ENCODE measurements at regions not wholly inside any gene's neighbourhood (a gene's known extent, or its start where the extent isn't known, plus 50 kb on each side); places are given as distances from the start of the nearest gene placed in this dataset.

DNA sequence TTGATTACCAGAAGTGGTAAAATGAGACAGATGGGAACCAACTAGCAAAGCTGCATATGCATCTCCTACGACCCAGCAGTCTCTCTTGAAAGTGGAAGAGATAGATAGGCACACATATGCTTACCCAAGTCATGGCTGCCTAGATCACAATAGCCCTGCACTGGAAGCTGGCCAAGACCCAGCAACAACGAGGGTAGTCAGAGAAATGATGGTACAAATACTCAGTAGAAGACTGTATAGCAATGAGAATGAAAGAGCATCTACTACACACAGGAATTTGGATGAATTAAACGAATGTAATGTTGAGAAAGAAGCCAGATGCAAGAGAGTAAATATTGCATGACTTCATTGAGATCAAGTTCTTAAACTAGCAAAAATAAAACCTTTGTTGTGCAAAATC is 100.3 kb upstream of the FAT1 start:
- Histone ChIP-seq H3K36me3 (ENCODE audit: control insufficient read depth in 2 of 3, insufficient read depth in 3 of 3, low read length in 3 of 3) (no peaks in the 10 kb centered on the region), H3K4me1 (ENCODE audit: control insufficient read depth in 2 of 3, insufficient read depth in 2 of 3, low read depth in 1 of 3, low read length in 3 of 3) (no peaks in the 10 kb centered on the region), H3K4me3 (ENCODE audit: low read length in 3 of 3) (no peak overlapping the region), H3K27ac (ENCODE audit: low read depth in 2 of 2, low read length in 2 of 2) (no peak overlapping the region), H3K27me3 (ENCODE audit: control insufficient read depth, insufficient read depth, low read length) (no peaks in the 10 kb centered on the region), H3K9ac (ENCODE audit: low read length in 3 of 3) (no peak overlapping the region), H3K9me3 (ENCODE audit: control insufficient read depth in 2 of 3, insufficient read depth in 1 of 3, low read length in 3 of 3) (no peaks in the 10 kb centered on the region)
- DNase-seq (no peak), FAIRE-seq (no peak)
- TF ChIP-seq, protein P1, sequence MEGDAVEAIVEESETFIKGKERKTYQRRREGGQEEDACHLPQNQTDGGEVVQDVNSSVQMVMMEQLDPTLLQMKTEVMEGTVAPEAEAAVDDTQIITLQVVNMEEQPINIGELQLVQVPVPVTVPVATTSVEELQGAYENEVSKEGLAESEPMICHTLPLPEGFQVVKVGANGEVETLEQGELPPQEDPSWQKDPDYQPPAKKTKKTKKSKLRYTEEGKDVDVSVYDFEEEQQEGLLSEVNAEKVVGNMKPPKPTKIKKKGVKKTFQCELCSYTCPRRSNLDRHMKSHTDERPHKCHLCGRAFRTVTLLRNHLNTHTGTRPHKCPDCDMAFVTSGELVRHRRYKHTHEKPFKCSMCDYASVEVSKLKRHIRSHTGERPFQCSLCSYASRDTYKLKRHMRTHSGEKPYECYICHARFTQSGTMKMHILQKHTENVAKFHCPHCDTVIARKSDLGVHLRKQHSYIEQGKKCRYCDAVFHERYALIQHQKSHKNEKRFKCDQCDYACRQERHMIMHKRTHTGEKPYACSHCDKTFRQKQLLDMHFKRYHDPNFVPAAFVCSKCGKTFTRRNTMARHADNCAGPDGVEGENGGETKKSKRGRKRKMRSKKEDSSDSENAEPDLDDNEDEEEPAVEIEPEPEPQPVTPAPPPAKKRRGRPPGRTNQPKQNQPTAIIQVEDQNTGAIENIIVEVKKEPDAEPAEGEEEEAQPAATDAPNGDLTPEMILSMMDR (IDR thresholded peaks at IDR 0.05; ENCODE audit: borderline replicate concordance, extremely low read depth, insufficient read depth), result no peak
- intact Hi-C loops (cut with DNase I), result no loop called here

DNA sequence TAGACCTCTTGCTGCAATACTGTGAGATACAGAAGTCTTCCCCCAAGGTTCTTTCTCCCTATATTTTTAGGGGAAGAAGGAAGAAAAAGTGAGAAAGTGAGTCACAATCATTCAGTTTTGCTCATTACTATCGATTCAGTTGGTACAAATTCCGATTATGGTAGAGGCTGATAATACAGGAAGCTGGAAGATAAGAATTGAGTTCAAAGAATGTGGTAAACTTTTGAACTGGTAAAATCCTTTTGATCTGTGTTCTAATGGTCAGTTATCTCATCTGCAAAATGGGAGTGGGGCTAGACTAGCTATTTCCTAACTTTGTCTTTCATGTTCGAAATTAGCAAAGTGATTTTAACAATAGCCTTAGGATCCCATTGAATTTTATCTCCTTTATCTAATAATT is 101.4 kb upstream of the FAT1 start:
- H3K9me3 ChIP-seq (ENCODE audit: control insufficient read depth in 2 of 3, insufficient read depth in 1 of 3, low read length in 3 of 3), result no peaks in the 10 kb centered on the region
- no peak overlapping the region for H3K27ac ChIP-seq (ENCODE audit: low read depth in 2 of 2, low read length in 2 of 2)
- intact Hi-C loops (cut with DNase I), result no loop called here
- FAIRE-seq (no peak), DNase-seq (no peak)
- H3K4me3 ChIP-seq (ENCODE audit: low read length in 3 of 3), result no peak overlapping the region
- no peak overlapping the region for H3K9ac ChIP-seq (ENCODE audit: low read length in 3 of 3)
- H3K27me3 ChIP-seq (ENCODE audit: control insufficient read depth, insufficient read depth, low read length), result no peaks in the 10 kb centered on the region
- TF ChIP-seq, protein P1 (IDR thresholded peaks at IDR 0.05; ENCODE audit: borderline replicate concordance, extremely low read depth, insufficient read depth), result no peak
- H3K4me1 ChIP-seq (ENCODE audit: control insufficient read depth in 2 of 3, insufficient read depth in 2 of 3, low read depth in 1 of 3, low read length in 3 of 3), result no peaks in the 10 kb centered on the region
- H3K36me3 ChIP-seq (ENCODE audit: control insufficient read depth in 2 of 3, insufficient read depth in 3 of 3, low read length in 3 of 3), result no peaks in the 10 kb centered on the region

DNA sequence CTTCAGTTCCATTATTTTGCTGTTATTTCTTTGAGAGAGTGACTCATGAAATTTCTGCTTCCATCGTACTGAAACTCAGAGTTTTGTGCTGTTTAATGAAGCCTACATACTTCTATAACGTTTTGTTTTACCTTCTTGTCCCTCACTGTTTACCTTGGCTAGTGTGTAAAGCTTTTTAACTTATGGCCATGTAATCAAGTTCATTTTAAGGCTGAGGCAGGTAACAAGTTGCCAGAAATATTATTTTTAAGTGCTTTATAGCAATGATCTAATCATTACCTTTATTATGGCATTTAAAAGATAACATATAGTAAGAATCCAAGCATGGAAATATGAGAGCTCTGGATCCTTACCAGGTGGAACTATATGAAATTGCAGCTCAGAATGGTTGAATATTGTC is 102.3 kb upstream of the FAT1 start:
- TF ChIP-seq, protein P1 (IDR thresholded peaks at IDR 0.05; ENCODE audit: borderline replicate concordance, extremely low read depth, insufficient read depth), result no peak
- no peak for FAIRE-seq
- intact Hi-C loops (cut with DNase I), result no loop called here

DNA sequence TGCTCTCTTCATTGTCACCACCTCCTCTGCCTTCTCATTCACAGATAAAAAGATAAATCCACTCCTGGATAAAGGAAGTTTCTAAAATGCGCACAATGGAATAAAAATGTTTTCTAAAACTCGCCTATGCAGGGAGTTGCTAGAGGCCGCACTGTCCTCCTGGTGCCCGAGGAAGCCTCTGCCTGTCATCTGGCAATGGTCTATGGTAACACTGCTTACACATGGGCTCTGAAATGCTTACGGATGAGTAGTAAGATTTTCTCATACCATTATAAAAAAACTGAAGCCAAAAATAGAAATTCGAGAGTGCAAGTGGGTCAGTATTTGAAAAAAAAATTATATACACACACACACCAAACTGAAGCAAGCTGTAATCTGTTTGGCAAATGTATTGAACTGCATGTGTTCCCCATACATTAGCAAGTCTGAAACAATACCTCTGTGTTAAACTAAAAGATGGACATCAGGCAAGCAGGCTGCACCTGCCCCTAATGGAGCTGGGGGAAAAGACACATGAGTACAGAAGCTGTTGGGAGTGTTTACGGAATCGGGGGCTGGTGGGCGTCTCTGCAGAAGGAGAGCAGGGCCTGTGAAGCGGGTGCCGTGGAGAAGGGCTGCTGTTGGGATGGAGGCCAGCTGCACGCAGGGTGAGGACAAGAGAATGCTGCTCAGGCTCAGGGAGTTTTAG is 103.3 kb upstream of the FAT1 start:
- intact Hi-C loops (cut with DNase I), result no loop called here
- Histone ChIP-seq H3K4me1 (ENCODE audit: control insufficient read depth in 2 of 3, insufficient read depth in 2 of 3, low read depth in 1 of 3, low read length in 3 of 3) (no peaks in the 10 kb centered on the region), H3K36me3 (ENCODE audit: control insufficient read depth in 2 of 3, insufficient read depth in 3 of 3, low read length in 3 of 3) (no peaks in the 10 kb centered on the region), H3K4me3 (ENCODE audit: low read length in 3 of 3) (no peak overlapping the region), H3K27ac (ENCODE audit: low read depth in 2 of 2, low read length in 2 of 2) (no peak overlapping the region), H3K9me3 (ENCODE audit: control insufficient read depth in 2 of 3, insufficient read depth in 1 of 3, low read length in 3 of 3) (no peaks in the 10 kb centered on the region), H3K9ac (ENCODE audit: low read length in 3 of 3) (no peak overlapping the region), H3K27me3 (ENCODE audit: control insufficient read depth, insufficient read depth, low read length) (no peaks in the 10 kb centered on the region)
- TF ChIP-seq, protein P1 (IDR thresholded peaks at IDR 0.05; ENCODE audit: borderline replicate concordance, extremely low read depth, insufficient read depth), result no peak
- no peak for DNase-seq
- FAIRE-seq, result no peak

More for the DNA sequence above, 102.3 kb upstream of the FAT1 start:
- no peak for DNase-seq
- Histone ChIP-seq H3K9me3 (ENCODE audit: control insufficient read depth in 2 of 3, insufficient read depth in 1 of 3, low read length in 3 of 3) (no peaks in the 10 kb centered on the region), H3K36me3 (ENCODE audit: control insufficient read depth in 2 of 3, insufficient read depth in 3 of 3, low read length in 3 of 3) (no peaks in the 10 kb centered on the region), H3K9ac (ENCODE audit: low read length in 3 of 3) (no peak overlapping the region), H3K27me3 (ENCODE audit: control insufficient read depth, insufficient read depth, low read length) (no peaks in the 10 kb centered on the region), H3K27ac (ENCODE audit: low read depth in 2 of 2, low read length in 2 of 2) (no peak overlapping the region), H3K4me1 (ENCODE audit: control insufficient read depth in 2 of 3, insufficient read depth in 2 of 3, low read depth in 1 of 3, low read length in 3 of 3) (no peaks in the 10 kb centered on the region), H3K4me3 (ENCODE audit: low read length in 3 of 3) (no peak overlapping the region)

All from kidney (tissue), 13 donors.